ENCODE measurements at regions not wholly inside any gene's neighbourhood (a gene's known extent, or its start where the extent isn't known, plus 50 kb on each side); places are given as distances from the start of the nearest gene placed in this dataset.

GRCh38 chr13:109346060-109346459, 440.3 kb downstream of the IRS2 start:
- Histone ChIP-seq H3K4me3 (no peak overlapping the region), H3K36me3 (no peaks in the 10 kb centered on the region), H3K27me3 (no peaks in the 10 kb centered on the region), H3K9ac (no peak overlapping the region), H3K9me3 (no peaks in the 10 kb centered on the region), H4K20me1 (no peaks in the 10 kb centered on the region), H3K4me1 (no peaks in the 10 kb centered on the region), H3K4me2 (no peak overlapping the region), H3K27ac (no peak overlapping the region)
- TF ChIP-seq Cebpa-rat (IDR thresholded peaks at IDR 0.05) = no peak

- TF ChIP-seq Cebpa-rat (IDR thresholded peaks at IDR 0.05) = no peak
- no peak overlapping the region for H3K27ac ChIP-seq
- no peak overlapping the region for H3K4me2 ChIP-seq
Measured at GRCh38 chr13:109345433-109345941, 440.9 kb downstream of the IRS2 start.

GRCh38 chr13:109344552-109345157, 441.7 kb downstream of the IRS2 start:
- TF ChIP-seq Cebpa-rat (IDR thresholded peaks at IDR 0.05) = no peak
- Histone ChIP-seq H3K27ac (no peak overlapping the region), H3K4me1 (no peaks in the 10 kb centered on the region), H4K20me1 (no peaks in the 10 kb centered on the region), H3K4me3 (no peak overlapping the region), H3K36me3 (no peaks in the 10 kb centered on the region), H3K9ac (no peak overlapping the region), H3K4me2 (no peak overlapping the region), H3K9me3 (no peaks in the 10 kb centered on the region), H3K27me3 (no peaks in the 10 kb centered on the region)

More at GRCh38 chr13:109345433-109345941, 440.9 kb downstream of the IRS2 start:
- Histone ChIP-seq H3K4me1 (no peaks in the 10 kb centered on the region), H3K27me3 (no peaks in the 10 kb centered on the region), H4K20me1 (no peaks in the 10 kb centered on the region), H3K9me3 (no peaks in the 10 kb centered on the region), H3K9ac (no peak overlapping the region), H3K36me3 (no peaks in the 10 kb centered on the region), H3K4me3 (no peak overlapping the region)

- H4K20me1 ChIP-seq = no peaks in the 10 kb centered on the region
- TF ChIP-seq Cebpa-rat (IDR thresholded peaks at IDR 0.05) = no peak
- H3K4me2 ChIP-seq = no peak overlapping the region
- H3K36me3 ChIP-seq = no peaks in the 10 kb centered on the region
- no peaks in the 10 kb centered on the region for H3K9me3 ChIP-seq
- H3K4me3 ChIP-seq = no peak overlapping the region
- H3K27ac ChIP-seq = no peak overlapping the region
- no peaks in the 10 kb centered on the region for H3K27me3 ChIP-seq
- H3K4me1 ChIP-seq = no peaks in the 10 kb centered on the region
- H3K9ac ChIP-seq = no peak overlapping the region
Measured at GRCh38 chr13:109336730-109337129, 449.7 kb downstream of the IRS2 start.

- no peak overlapping the region for H3K9ac ChIP-seq
- no peaks in the 10 kb centered on the region for H3K9me3 ChIP-seq
- H3K36me3 ChIP-seq = no peaks in the 10 kb centered on the region
- no peaks in the 10 kb centered on the region for H3K4me1 ChIP-seq
- no peak overlapping the region for H3K4me2 ChIP-seq
- no peak overlapping the region for H3K27ac ChIP-seq
- no peak overlapping the region for H3K4me3 ChIP-seq
- no peaks in the 10 kb centered on the region for H4K20me1 ChIP-seq
- H3K27me3 ChIP-seq = no peaks in the 10 kb centered on the region
- no peak for TF ChIP-seq Cebpa-rat (IDR thresholded peaks at IDR 0.05)
Measured at GRCh38 chr13:109333893-109334651, 452.3 kb downstream of the IRS2 start.

GRCh38 chr13:109332506-109333499, 453.6 kb downstream of the IRS2 start:
- TF ChIP-seq Cebpa-rat (IDR thresholded peaks at IDR 0.05) = no peak
- Histone ChIP-seq H3K9ac (no peak overlapping the region), H3K4me2 (no peak overlapping the region), H3K27ac (no peak overlapping the region), H3K36me3 (no peaks in the 10 kb centered on the region), H3K4me3 (no peak overlapping the region), H3K4me1 (no peaks in the 10 kb centered on the region), H4K20me1 (no peaks in the 10 kb centered on the region), H3K9me3 (no peaks in the 10 kb centered on the region), H3K27me3 (no peaks in the 10 kb centered on the region)

GRCh38 chr13:109331898-109332297, 454.5 kb downstream of the IRS2 start:
- Histone ChIP-seq H3K4me1 (no peaks in the 10 kb centered on the region), H3K4me3 (no peak overlapping the region), H3K36me3 (no peaks in the 10 kb centered on the region), H3K27ac (no peak overlapping the region), H4K20me1 (no peaks in the 10 kb centered on the region), H3K27me3 (no peaks in the 10 kb centered on the region), H3K9ac (no peak overlapping the region), H3K4me2 (no peak overlapping the region), H3K9me3 (no peaks in the 10 kb centered on the region)
- TF ChIP-seq Cebpa-rat (IDR thresholded peaks at IDR 0.05) = no peak

- Histone ChIP-seq H3K27me3 (no peaks in the 10 kb centered on the region), H3K9me3 (no peaks in the 10 kb centered on the region)
- no peak for TF ChIP-seq Cebpa-rat (IDR thresholded peaks at IDR 0.05)
Measured at GRCh38 chr13:109331011-109331433, 455.4 kb downstream of the IRS2 start.

GRCh38 chr13:109330123-109330522, 456.3 kb downstream of the IRS2 start:
- H3K36me3 ChIP-seq = no peaks in the 10 kb centered on the region
- no peak overlapping the region for H3K4me3 ChIP-seq
- H3K27me3 ChIP-seq = no peaks in the 10 kb centered on the region
- H3K4me1 ChIP-seq = no peaks in the 10 kb centered on the region
- H3K4me2 ChIP-seq = no peak overlapping the region
- no peak overlapping the region for H3K27ac ChIP-seq
- no peak overlapping the region for H3K9ac ChIP-seq
- no peaks in the 10 kb centered on the region for H3K9me3 ChIP-seq
- no peaks in the 10 kb centered on the region for H4K20me1 ChIP-seq
- TF ChIP-seq Cebpa-rat (IDR thresholded peaks at IDR 0.05) = no peak

More at GRCh38 chr13:109331011-109331433, 455.4 kb downstream of the IRS2 start:
- no peaks in the 10 kb centered on the region for H4K20me1 ChIP-seq
- H3K27ac ChIP-seq = no peak overlapping the region
- H3K4me3 ChIP-seq = no peak overlapping the region
- H3K4me1 ChIP-seq = no peaks in the 10 kb centered on the region
- H3K9ac ChIP-seq = no peak overlapping the region
- H3K4me2 ChIP-seq = no peak overlapping the region
- H3K36me3 ChIP-seq = no peaks in the 10 kb centered on the region

Data from BLaER1 (cell line).